ENCODE measurements at regions not wholly inside any gene's neighbourhood (a gene's known extent, or its start where the extent isn't known, plus 50 kb on each side); places are given as distances from the start of the nearest gene placed in this dataset.
"Not testable (repeated sequence)": the region's sequence is repeated elsewhere in the genome, so short reads cannot be mapped to it uniquely, and the experiment has no call there.

- no peak for DNase-seq (ENCODE audit: low read depth, low spot score)
Observed at GRCh38 chr14:71563492-71564153, 368.6 kb upstream of the RGS6 start.

GRCh38 chr14:71566276-71566675 lies 366.0 kb upstream of the RGS6 start:
- DNase-seq (ENCODE audit: low read depth, low spot score): no peak

GRCh38 chr14:71567499-71568133 lies 364.6 kb upstream of the RGS6 start:
- not testable (repeated sequence) for DNase-seq (ENCODE audit: low read depth, low spot score)

- DNase-seq (ENCODE audit: low read depth, low spot score): no peak
Observed at GRCh38 chr14:71574976-71575375, 357.3 kb upstream of the RGS6 start.

GRCh38 chr14:71576472-71576871 lies 355.8 kb upstream of the RGS6 start:
- no peak for DNase-seq (ENCODE audit: low read depth, low spot score)

- no peak for DNase-seq (ENCODE audit: low read depth, low spot score)
Observed at GRCh38 chr14:71579331-71579730, 352.9 kb upstream of the RGS6 start.

GRCh38 chr14:71582705-71583104 lies 349.5 kb upstream of the RGS6 start:
- no peak for DNase-seq (ENCODE audit: low read depth, low spot score)

GRCh38 chr14:71583194-71583593 lies 349.0 kb upstream of the RGS6 start:
- DNase-seq (ENCODE audit: low read depth, low spot score): no peak

GRCh38 chr14:71583705-71584104 lies 348.5 kb upstream of the RGS6 start:
- no peak for DNase-seq (ENCODE audit: low read depth, low spot score)

GRCh38 chr14:71585361-71585760 lies 346.9 kb upstream of the RGS6 start:
- DNase-seq (ENCODE audit: low read depth, low spot score): no peak

- DNase-seq (ENCODE audit: low read depth, low spot score): no peak
Observed at GRCh38 chr14:71586131-71586897, 345.9 kb upstream of the RGS6 start.

- no peak for DNase-seq (ENCODE audit: low read depth, low spot score)
Observed at GRCh38 chr14:71588028-71588427, 344.2 kb upstream of the RGS6 start.

GRCh38 chr14:71588576-71589215 lies 343.5 kb upstream of the RGS6 start:
- no peak for DNase-seq (ENCODE audit: low read depth, low spot score)

- DNase-seq (ENCODE audit: low read depth, low spot score): no peak
Observed at GRCh38 chr14:71589609-71590008, 342.6 kb upstream of the RGS6 start.

- no peak for DNase-seq (ENCODE audit: low read depth, low spot score)
Observed at GRCh38 chr14:71590131-71590530, 342.1 kb upstream of the RGS6 start.

- DNase-seq (ENCODE audit: low read depth, low spot score): no peak
Observed at GRCh38 chr14:71591231-71591630, 341.0 kb upstream of the RGS6 start.

- no peak for DNase-seq (ENCODE audit: low read depth, low spot score)
Observed at GRCh38 chr14:71591929-71592328, 340.3 kb upstream of the RGS6 start.

- DNase-seq (ENCODE audit: low read depth, low spot score): no peak
Observed at GRCh38 chr14:71592361-71592760, 339.9 kb upstream of the RGS6 start.

- no peak for DNase-seq (ENCODE audit: low read depth, low spot score)
Observed at GRCh38 chr14:71593966-71594365, 338.3 kb upstream of the RGS6 start.

- DNase-seq (ENCODE audit: low read depth, low spot score): no peak
Observed at GRCh38 chr14:71594821-71595220, 337.4 kb upstream of the RGS6 start.

GRCh38 chr14:71595441-71595840 lies 336.8 kb upstream of the RGS6 start:
- no peak for DNase-seq (ENCODE audit: low read depth, low spot score)

- no peak for DNase-seq (ENCODE audit: low read depth, low spot score)
Observed at GRCh38 chr14:71597287-71597920, 334.8 kb upstream of the RGS6 start.
